GM18517 (cell line): ENCODE measurements at regions not wholly inside any gene's neighbourhood (a gene's known extent, or its start where the extent isn't known, plus 50 kb on each side); places are given as distances from the start of the nearest gene placed in this dataset.

ENCODE experiments used
- ATAC-seq: cut with Tn5 transposase; IDR thresholded peaks from one replicate; pipeline ENCODE4 v1.9.1; 2021; ENCODE audit warnings: mild to moderate bottlenecking, moderate library complexity; ENCODE audit not compliant: unreplicated experiment

GRCh38 chr13:57784633-57785032 lies 153.1 kb downstream of the PCDH17 start:
- ATAC-seq: no peak

GRCh38 chr13:57787058-57787791 lies 155.7 kb downstream of the PCDH17 start:
- ATAC-seq: no peak

GRCh38 chr13:57799624-57800023 lies 168.1 kb downstream of the PCDH17 start:
- ATAC-seq: no peak

GRCh38 chr13:57813651-57814050 lies 182.1 kb downstream of the PCDH17 start:
- no peak for ATAC-seq

- ATAC-seq: no peak
These were observed 184.1 kb downstream of the PCDH17 start for GRCh38 chr13:57815600-57815999.

- ATAC-seq: no peak
These were observed 189.4 kb downstream of the PCDH17 start for GRCh38 chr13:57820924-57821323.

GRCh38 chr13:57823704-57824103 lies 192.2 kb downstream of the PCDH17 start:
- no peak for ATAC-seq

GRCh38 chr13:57824121-57824520 lies 192.6 kb downstream of the PCDH17 start:
- no peak for ATAC-seq

GRCh38 chr13:57825066-57825465 lies 193.5 kb downstream of the PCDH17 start:
- ATAC-seq: no peak

GRCh38 chr13:57829496-57829895 lies 198.0 kb downstream of the PCDH17 start:
- no peak for ATAC-seq

GRCh38 chr13:57832187-57832586 lies 200.6 kb downstream of the PCDH17 start:
- ATAC-seq: no peak

GRCh38 chr13:57837801-57838200 lies 206.3 kb downstream of the PCDH17 start:
- ATAC-seq: no peak

- ATAC-seq: no peak
These were observed 212.0 kb downstream of the PCDH17 start for GRCh38 chr13:57843521-57843920.

GRCh38 chr13:57846600-57847173 lies 215.1 kb downstream of the PCDH17 start:
- ATAC-seq: no peak

GRCh38 chr13:57857945-57858344 lies 226.4 kb downstream of the PCDH17 start:
- ATAC-seq: no peak

- no peak for ATAC-seq
These were observed 226.8 kb downstream of the PCDH17 start for GRCh38 chr13:57858376-57858775.

- no peak for ATAC-seq
These were observed 231.3 kb downstream of the PCDH17 start for GRCh38 chr13:57862879-57863278.

- no peak for ATAC-seq
These were observed 234.2 kb downstream of the PCDH17 start for GRCh38 chr13:57865600-57866294.

GRCh38 chr13:57874530-57874929 lies 243.0 kb downstream of the PCDH17 start:
- ATAC-seq: no peak

GRCh38 chr13:57877601-57878000 lies 246.1 kb downstream of the PCDH17 start:
- ATAC-seq: no peak

- ATAC-seq: no peak
These were observed 246.7 kb downstream of the PCDH17 start for GRCh38 chr13:57878291-57878690.

GRCh38 chr13:57897225-57897624 lies 265.7 kb downstream of the PCDH17 start:
- no peak for ATAC-seq
